GM23338 (cell line): ENCODE measurements at regions not wholly inside any gene's neighbourhood (a gene's known extent, or its start where the extent isn't known, plus 50 kb on each side); places are given as distances from the start of the nearest gene placed in this dataset.

ENCODE experiments used
- ATAC-seq: fragments of 200-7000 bp; cut with Tn5 transposase; 3 replicates; pipeline ENCODE4 v1.9.1; 2020
- DNase-seq: peaks from one replicate; pipeline ENCODE4 v3.0.0-alpha.2; 2015; ENCODE audit warnings: low spot score
- H2AFZ ChIP-seq: fragments of 200-600 bp; sonication (generic); 2 replicates; pipeline ENCODE4 v1.8.0; 2016; ENCODE audit warnings: antibody characterized with exemption, mild to moderate bottlenecking, moderate library complexity
- H3F3A ChIP-seq: fragments of 200-600 bp; sonication (generic); replicated peaks from 2 replicates; pipeline ENCODE4 v1.8.0; 2017; ENCODE audit warnings: antibody characterized with exemption, mixed run types, low read depth
- H3K27ac ChIP-seq: fragments of 200-600 bp; sonication (generic); 2 replicates; pipeline ENCODE4 v1.6.1; 2016; ENCODE audit warnings: low read depth
- H3K27me3 ChIP-seq: fragments of 200-600 bp; sonication (generic); 2 replicates; pipeline ENCODE4 v1.8.0; 2016; ENCODE audit warnings: mild to moderate bottlenecking, mixed run types, moderate library complexity; ENCODE audit not compliant: insufficient read depth
- H3K36me3 ChIP-seq: fragments of 200-600 bp; sonication (generic); 2 replicates; pipeline ENCODE4 v1.8.0; 2016; ENCODE audit warnings: mild to moderate bottlenecking; ENCODE audit not compliant: insufficient read depth
- H3K4me1 ChIP-seq: fragments of 200-600 bp; sonication (generic); 2 replicates; pipeline ENCODE4 v1.8.0; 2016; ENCODE audit warnings: mild to moderate bottlenecking, moderate library complexity; ENCODE audit not compliant: insufficient read depth
- H3K4me2 ChIP-seq: fragments of 200-600 bp; sonication (generic); 2 replicates; pipeline ENCODE4 v1.7.1; 2017; ENCODE audit warnings: mixed run types
- H3K4me3 ChIP-seq: fragments of 200-600 bp; sonication (generic); 2 replicates; pipeline ENCODE4 v1.6.1; 2016; ENCODE audit warnings: mixed run types
- H3K79me2 ChIP-seq: fragments of 200-600 bp; sonication (generic); replicated peaks from 2 replicates; pipeline ENCODE4 v1.8.0; 2017; ENCODE audit warnings: mild to moderate bottlenecking; ENCODE audit not compliant: insufficient read depth
- H3K9me2 ChIP-seq: fragments of 200-600 bp; sonication (generic); 2 replicates; pipeline ENCODE4 v1.8.0; 2017; ENCODE audit not compliant: insufficient read depth
- H4K20me1 ChIP-seq: fragments of 200-600 bp; sonication (generic); replicated peaks from 2 replicates; pipeline ENCODE4 v1.8.0; 2017; ENCODE audit warnings: mild to moderate bottlenecking; ENCODE audit not compliant: insufficient read depth
- H3K27ac Mint-ChIP-seq: 2 replicates; pipeline ENCODE4 v1.8.0; 2020; ENCODE audit warnings: inconsistent platforms, mild to moderate bottlenecking, moderate library complexity, mixed read lengths
- H3K27me3 Mint-ChIP-seq: 3 replicates; pipeline ENCODE4 v1.8.0; 2022; ENCODE audit warnings: low read depth, mild to moderate bottlenecking, moderate library complexity, mixed read lengths, inconsistent platforms; ENCODE audit not compliant: insufficient read depth, poor library complexity
- H3K36me3 Mint-ChIP-seq: 3 replicates; pipeline ENCODE4 v1.8.0; 2021; ENCODE audit warnings: low read depth, mild to moderate bottlenecking, inconsistent platforms, moderate library complexity, mixed read lengths
- H3K4me1 Mint-ChIP-seq: 3 replicates; pipeline ENCODE4 v1.8.0; 2020; ENCODE audit warnings: mild to moderate bottlenecking, inconsistent platforms, mixed read lengths
- H3K4me3 Mint-ChIP-seq: 3 replicates; pipeline ENCODE4 v1.8.0; 2021; ENCODE audit warnings: moderate library complexity, mild to moderate bottlenecking, inconsistent platforms, mixed read lengths
- H3K9me3 Mint-ChIP-seq: 3 replicates; pipeline ENCODE4 v1.8.0; 2020; ENCODE audit warnings: moderate library complexity, mild to moderate bottlenecking, inconsistent platforms, mixed read lengths
- EZH2phosphoT487 ChIP-seq: fragments of 200-600 bp; sonication (generic); IDR thresholded peaks from one replicate; pipeline ENCODE4 v1.8.1; 2018; ENCODE audit warnings: antibody characterized with exemption; ENCODE audit not compliant: unreplicated experiment
- JUNB ChIP-seq: IDR thresholded peaks from one replicate; pipeline ENCODE4 v1.6.1; 2016; ENCODE audit warnings: antibody characterized with exemption; ENCODE audit not compliant: unreplicated experiment
- STAT1 ChIP-seq: IDR thresholded peaks from one replicate; pipeline ENCODE4 v1.6.1; 2016; ENCODE audit warnings: antibody characterized with exemption; ENCODE audit not compliant: unreplicated experiment
- ZNF331 ChIP-seq: fragments of 250-450 bp; sonication (Bioruptor Pico); IDR thresholded peaks from 2 replicates; pipeline ENCODE4 v1.5.0; 2020; ENCODE audit warnings: low read depth, mild to moderate bottlenecking, moderate library complexity
- ZNF462 ChIP-seq: fragments of 250-450 bp; sonication (Bioruptor Pico); IDR thresholded peaks from 2 replicates; pipeline ENCODE4 v1.5.0; 2020; ENCODE audit warnings: mild to moderate bottlenecking, moderate library complexity
- TF ChIP-seq, protein P1 (sequence below): IDR thresholded peaks from one replicate; pipeline ENCODE4 v1.6.1; 2018; ENCODE audit warnings: antibody characterized with exemption; ENCODE audit not compliant: unreplicated experiment

DNA sequence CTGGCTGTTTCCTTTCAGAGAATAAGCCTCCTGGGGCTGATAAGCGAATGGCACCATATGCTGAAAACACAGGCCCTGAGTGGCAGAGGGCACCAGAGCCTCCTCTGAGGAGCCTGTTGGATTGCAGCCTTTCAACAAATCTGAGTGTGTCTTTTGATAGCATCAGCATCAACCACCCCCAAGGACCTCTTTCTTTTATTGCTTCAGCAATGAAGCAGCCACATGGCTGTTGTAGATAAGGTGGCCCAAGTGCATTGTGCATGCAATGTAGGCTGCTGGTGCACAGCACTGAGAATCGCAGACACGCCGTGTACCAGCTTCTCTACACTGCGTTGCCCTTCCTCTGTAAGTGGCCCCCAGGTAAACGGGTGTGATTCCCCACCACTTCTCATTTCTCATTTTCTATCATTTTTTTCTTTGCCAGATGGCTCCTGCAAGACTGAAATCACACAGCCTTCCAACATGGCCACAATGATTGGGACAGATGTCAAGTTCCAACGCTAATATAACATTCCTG lies 191.7 kb downstream of the DAD1 start:
- no peak overlapping the region for H3K4me3 Mint-ChIP-seq
- Histone ChIP-seq H3K27ac (no peak overlapping the region), H3K27me3 (no peaks in the 10 kb centered on the region), H2AFZ (0 out of 2 replicates have a peak overlapping the region, but pooled peaks have one; percentile 10), H3K4me1 (no peaks in the 10 kb centered on the region), H3K36me3 (no peaks in the 10 kb centered on the region), H3K79me2 (no peaks in the 10 kb centered on the region), H3K4me3 (no peak overlapping the region), H4K20me1 (no peaks in the 10 kb centered on the region), H3K4me2 (no peak overlapping the region), H3K9me2 (no peaks in the 10 kb centered on the region), H3F3A (no peaks in the 10 kb centered on the region)
- TF ChIP-seq STAT1 (no peak), EZH2phosphoT487 (no peak), ZNF331 (CRISPR knock-in tag) (no peak), JUNB (no peak)
- no peaks in the 10 kb centered on the region; the same call in 2 of the 3 replicates for H3K4me1 Mint-ChIP-seq
- no peaks in the 10 kb centered on the region for H3K9me3 Mint-ChIP-seq
- H3K36me3 Mint-ChIP-seq, result no peaks in the 10 kb centered on the region
- no peak for DNase-seq
- ATAC-seq, result no peak
- H3K27me3 Mint-ChIP-seq, result no peaks in the 10 kb centered on the region
- no peak overlapping the region for H3K27ac Mint-ChIP-seq

DNA sequence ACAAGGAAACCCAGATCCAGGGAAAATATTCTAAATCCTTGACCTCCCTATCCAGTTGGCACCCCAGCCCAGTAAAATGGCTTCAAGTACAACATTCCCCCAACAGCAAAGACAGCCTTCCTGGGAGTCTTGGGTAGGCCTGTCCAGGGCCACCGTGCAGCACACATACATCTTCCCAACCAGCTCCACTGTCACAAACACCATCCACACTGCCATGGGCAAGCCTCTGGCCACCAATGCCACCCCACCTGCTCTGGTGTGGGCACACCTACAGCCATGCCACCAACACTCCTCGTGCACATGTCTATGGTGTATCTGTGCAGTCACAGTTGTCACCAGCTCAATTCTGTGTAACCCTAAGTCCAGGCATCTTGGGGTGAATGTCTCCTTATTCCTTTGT lies 193.2 kb downstream of the DAD1 start:
- TF ChIP-seq ZNF462 (CRISPR knock-in tag), result no peak
- TF ChIP-seq, protein P1, sequence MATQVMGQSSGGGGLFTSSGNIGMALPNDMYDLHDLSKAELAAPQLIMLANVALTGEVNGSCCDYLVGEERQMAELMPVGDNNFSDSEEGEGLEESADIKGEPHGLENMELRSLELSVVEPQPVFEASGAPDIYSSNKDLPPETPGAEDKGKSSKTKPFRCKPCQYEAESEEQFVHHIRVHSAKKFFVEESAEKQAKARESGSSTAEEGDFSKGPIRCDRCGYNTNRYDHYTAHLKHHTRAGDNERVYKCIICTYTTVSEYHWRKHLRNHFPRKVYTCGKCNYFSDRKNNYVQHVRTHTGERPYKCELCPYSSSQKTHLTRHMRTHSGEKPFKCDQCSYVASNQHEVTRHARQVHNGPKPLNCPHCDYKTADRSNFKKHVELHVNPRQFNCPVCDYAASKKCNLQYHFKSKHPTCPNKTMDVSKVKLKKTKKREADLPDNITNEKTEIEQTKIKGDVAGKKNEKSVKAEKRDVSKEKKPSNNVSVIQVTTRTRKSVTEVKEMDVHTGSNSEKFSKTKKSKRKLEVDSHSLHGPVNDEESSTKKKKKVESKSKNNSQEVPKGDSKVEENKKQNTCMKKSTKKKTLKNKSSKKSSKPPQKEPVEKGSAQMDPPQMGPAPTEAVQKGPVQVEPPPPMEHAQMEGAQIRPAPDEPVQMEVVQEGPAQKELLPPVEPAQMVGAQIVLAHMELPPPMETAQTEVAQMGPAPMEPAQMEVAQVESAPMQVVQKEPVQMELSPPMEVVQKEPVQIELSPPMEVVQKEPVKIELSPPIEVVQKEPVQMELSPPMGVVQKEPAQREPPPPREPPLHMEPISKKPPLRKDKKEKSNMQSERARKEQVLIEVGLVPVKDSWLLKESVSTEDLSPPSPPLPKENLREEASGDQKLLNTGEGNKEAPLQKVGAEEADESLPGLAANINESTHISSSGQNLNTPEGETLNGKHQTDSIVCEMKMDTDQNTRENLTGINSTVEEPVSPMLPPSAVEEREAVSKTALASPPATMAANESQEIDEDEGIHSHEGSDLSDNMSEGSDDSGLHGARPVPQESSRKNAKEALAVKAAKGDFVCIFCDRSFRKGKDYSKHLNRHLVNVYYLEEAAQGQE, result no peak
- TF ChIP-seq JUNB, result no peak
- TF ChIP-seq STAT1, result no peak
- Histone ChIP-seq H3K9me2 (no peaks in the 10 kb centered on the region), H3K4me3 (no peak overlapping the region), H3K4me2 (no peak overlapping the region), H3F3A (no peaks in the 10 kb centered on the region), H3K27me3 (no peaks in the 10 kb centered on the region), H3K36me3 (no peaks in the 10 kb centered on the region), H3K4me1 (no peaks in the 10 kb centered on the region), H4K20me1 (no peaks in the 10 kb centered on the region), H3K27ac (no peak overlapping the region), H3K79me2 (no peaks in the 10 kb centered on the region), H2AFZ (no peak overlapping the region)
- Mint-ChIP-seq H3K27ac (no peak overlapping the region), H3K4me3 (no peak overlapping the region), H3K9me3 (no peaks in the 10 kb centered on the region), H3K27me3 (peaks cover 2% of the 10 kb centered on the region), H3K36me3 (no peaks in the 10 kb centered on the region), H3K4me1 (no peaks in the 10 kb centered on the region; the same call in 2 of the 3 replicates)
- ATAC-seq, result no peak
- DNase-seq, result no peak
